NCI-H774 (cell line): ENCODE measurements at regions not wholly inside any gene's neighbourhood (a gene's known extent, or its start where the extent isn't known, plus 50 kb on each side); places are given as distances from the start of the nearest gene placed in this dataset.
"Not testable (repeated sequence)": the region's sequence is repeated elsewhere in the genome, so short reads cannot be mapped to it uniquely, and the experiment has no call there.

Experiments
- DNase-seq: peaks from one replicate; lab custom pipeline; 2025; lab: John Stamatoyannopoulos, UW

- DNase-seq, result not testable (repeated sequence)
These were observed 134.5 kb downstream of the SLC39A8 start for GRCh38 chr4:102210806-102211205.

- DNase-seq, result not testable (repeated sequence)
These were observed 140.6 kb downstream of the SLC39A8 start for GRCh38 chr4:102204634-102205033.

- DNase-seq, result no peak
These were observed 149.1 kb downstream of the SLC39A8 start for GRCh38 chr4:102196221-102196620.

- DNase-seq, result no peak
These were observed 152.1 kb downstream of the SLC39A8 start for GRCh38 chr4:102193145-102193544.

- no peak for DNase-seq
These were observed 165.2 kb downstream of the SLC39A8 start for GRCh38 chr4:102180046-102180445.

- DNase-seq, result no peak
These were observed 170.5 kb downstream of the SLC39A8 start for GRCh38 chr4:102174719-102175189.

GRCh38 chr4:102172341-102172740 is 172.9 kb downstream of the SLC39A8 start:
- no peak for DNase-seq

GRCh38 chr4:102170910-102171309 is 174.4 kb downstream of the SLC39A8 start:
- DNase-seq, result no peak

- peak; percentile 11 for DNase-seq
These were observed 175.9 kb downstream of the SLC39A8 start for GRCh38 chr4:102169345-102169744.

GRCh38 chr4:102168580-102168979 is 176.7 kb downstream of the SLC39A8 start:
- no peak for DNase-seq

- no peak for DNase-seq
These were observed 179.7 kb downstream of the SLC39A8 start for GRCh38 chr4:102165584-102165983.

GRCh38 chr4:102163404-102164140 is 181.7 kb downstream of the SLC39A8 start:
- DNase-seq, result no peak

GRCh38 chr4:102157984-102158383 is 187.3 kb downstream of the SLC39A8 start:
- no peak for DNase-seq

GRCh38 chr4:102153391-102153790 is 191.9 kb downstream of the SLC39A8 start:
- DNase-seq, result no peak

- DNase-seq, result no peak
These were observed 193.6 kb downstream of the SLC39A8 start for GRCh38 chr4:102151696-102152095.

- DNase-seq, result no peak
These were observed 201.8 kb downstream of the SLC39A8 start for GRCh38 chr4:102143433-102143832.

GRCh38 chr4:102141842-102142241 is 203.4 kb downstream of the SLC39A8 start:
- DNase-seq, result no peak

- DNase-seq, result no peak
These were observed 205.3 kb downstream of the SLC39A8 start for GRCh38 chr4:102139932-102140331.

GRCh38 chr4:102139132-102139573 is 206.1 kb downstream of the SLC39A8 start:
- DNase-seq, result no peak

- no peak for DNase-seq
These were observed 208.1 kb downstream of the SLC39A8 start for GRCh38 chr4:102137217-102137616.

GRCh38 chr4:102129810-102130209 is 215.5 kb downstream of the SLC39A8 start:
- no peak for DNase-seq
